ENCODE measurements at regions not wholly inside any gene's neighbourhood (a gene's known extent, or its start where the extent isn't known, plus 50 kb on each side); places are given as distances from the start of the nearest gene placed in this dataset.

DNA sequence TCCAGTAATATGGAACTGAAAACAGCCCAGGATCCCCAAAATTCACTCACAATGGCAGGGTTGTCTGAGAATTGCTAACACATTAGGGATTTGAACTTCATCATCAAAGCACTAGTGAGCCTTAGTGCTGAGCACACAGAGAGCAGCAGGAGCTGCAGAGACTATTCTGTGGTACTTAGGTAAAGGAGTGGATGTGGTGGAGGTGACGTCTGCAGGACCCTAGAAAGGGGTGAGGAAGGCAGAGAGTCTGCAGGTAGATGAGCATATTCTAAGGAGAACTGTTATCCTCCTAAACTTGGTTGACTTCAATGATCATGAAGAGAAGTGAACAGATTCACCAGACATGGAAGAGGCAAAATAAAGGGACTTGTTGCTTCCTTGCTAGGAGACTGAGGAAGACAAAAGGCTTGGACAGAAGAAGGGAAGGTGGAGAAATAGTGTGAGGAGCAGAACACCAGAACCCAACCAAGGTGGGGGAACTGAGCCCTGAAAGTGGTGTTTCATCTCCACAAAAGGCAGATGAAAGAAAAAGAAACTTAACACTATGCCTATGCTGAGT, 1164.0 kb downstream of the TMEM121 start:
- TF ChIP-seq POLR2A (IDR thresholded peaks at IDR 0.05) (no peak), CTCF (IDR thresholded peaks at IDR 0.05) (no peak), EP300 (IDR thresholded peaks at IDR 0.05) (no peak), POLR2AphosphoS5 (IDR thresholded peaks at IDR 0.05) (no peak)
